ENCODE measurements at regions not wholly inside any gene's neighbourhood (a gene's known extent, or its start where the extent isn't known, plus 50 kb on each side); places are given as distances from the start of the nearest gene placed in this dataset.

- no peak overlapping the region for H2BK12ac ChIP-seq (ENCODE audit: insufficient read length, low read depth, low read length)
- H3K9me3 Mint-ChIP-seq: peaks cover 0 to 4% of the 10 kb centered on the region in 2 experiments; a peak in 1 of 5 replicates
- peaks cover 0 to 5% (median 0%) of the 10 kb centered on the region in 3 experiments; a peak in 3 of 7 replicates for H3K36me3 Mint-ChIP-seq (ENCODE audit: insufficient read depth in 1 of 3, low read depth in 3 of 3)
These were observed 1392.5 kb downstream of the AACS start for GRCh38 chr12:126457776-126458175.

More at GRCh38 chr12:126457776-126458175, 1392.5 kb downstream of the AACS start:
- Histone ChIP-seq H2AK5ac (ENCODE audit: insufficient read length, low read length) (no peak overlapping the region), H2BK15ac (ENCODE audit: low read depth, low read length) (no peak overlapping the region), H3K27ac (ENCODE audit: insufficient read length, low read depth, low read length) (no peak overlapping the region), H3K18ac (ENCODE audit: insufficient read length, low read depth, low read length) (no peak overlapping the region), H3K79me2 (ENCODE audit: insufficient read depth, low read length) (no peaks in the 10 kb centered on the region), H3K27me3 (ENCODE audit: insufficient read depth, low read length) (no peaks in the 10 kb centered on the region), H2BK120ac (ENCODE audit: low read depth, low read length, poor library complexity, severe bottlenecking) (no peak overlapping the region), H3K14ac (ENCODE audit: insufficient read depth, low read length) (no peak overlapping the region), H3K23ac (ENCODE audit: insufficient read length, low read depth, low read length) (no peak overlapping the region), H2BK20ac (ENCODE audit: low read depth, low read length, poor library complexity, severe bottlenecking) (no peak overlapping the region), H4K20me1 (ENCODE audit: control insufficient read depth, insufficient read depth, insufficient read length) (no peaks in the 10 kb centered on the region), H3K79me1 (ENCODE audit: insufficient read depth, low read depth, low read length, poor library complexity, severe bottlenecking) (no peaks in the 10 kb centered on the region), H4K5ac (ENCODE audit: insufficient read length, low read depth, low read length) (no peak overlapping the region), H3K23me2 (ENCODE audit: insufficient read length, low read depth, low read length, poor library complexity, severe bottlenecking) (no peaks in the 10 kb centered on the region), H3K4ac (ENCODE audit: low read depth, low read length) (no peak overlapping the region), H3K9ac (ENCODE audit: extremely low read depth, insufficient read length, low read length) (no peak overlapping the region), H3K56ac (ENCODE audit: insufficient read length, low read depth, low read length) (no peak overlapping the region), H4K8ac (replicated peaks; ENCODE audit: insufficient read length, low read depth, low read length) (no peak overlapping the region), H3K4me2 (ENCODE audit: insufficient read depth, insufficient read length, low read length) (no peak overlapping the region), H2AFZ (ENCODE audit: low read length) (no peak overlapping the region), H3T11ph (ENCODE audit: low read length) (no peak overlapping the region), H3K9me3 (ENCODE audit: control insufficient read depth, low read depth, low read length) (no peaks in the 10 kb centered on the region), H3K4me1 (ENCODE audit: insufficient read depth, low read length) (no peaks in the 10 kb centered on the region; the same call in 1 of the 2 replicates), H2BK5ac (ENCODE audit: insufficient read length, low read length) (no peak overlapping the region), H4K91ac (ENCODE audit: insufficient read length, low read depth, low read length) (no peak overlapping the region)
- DNase-seq: no peak
- TF ChIP-seq, protein P1, sequence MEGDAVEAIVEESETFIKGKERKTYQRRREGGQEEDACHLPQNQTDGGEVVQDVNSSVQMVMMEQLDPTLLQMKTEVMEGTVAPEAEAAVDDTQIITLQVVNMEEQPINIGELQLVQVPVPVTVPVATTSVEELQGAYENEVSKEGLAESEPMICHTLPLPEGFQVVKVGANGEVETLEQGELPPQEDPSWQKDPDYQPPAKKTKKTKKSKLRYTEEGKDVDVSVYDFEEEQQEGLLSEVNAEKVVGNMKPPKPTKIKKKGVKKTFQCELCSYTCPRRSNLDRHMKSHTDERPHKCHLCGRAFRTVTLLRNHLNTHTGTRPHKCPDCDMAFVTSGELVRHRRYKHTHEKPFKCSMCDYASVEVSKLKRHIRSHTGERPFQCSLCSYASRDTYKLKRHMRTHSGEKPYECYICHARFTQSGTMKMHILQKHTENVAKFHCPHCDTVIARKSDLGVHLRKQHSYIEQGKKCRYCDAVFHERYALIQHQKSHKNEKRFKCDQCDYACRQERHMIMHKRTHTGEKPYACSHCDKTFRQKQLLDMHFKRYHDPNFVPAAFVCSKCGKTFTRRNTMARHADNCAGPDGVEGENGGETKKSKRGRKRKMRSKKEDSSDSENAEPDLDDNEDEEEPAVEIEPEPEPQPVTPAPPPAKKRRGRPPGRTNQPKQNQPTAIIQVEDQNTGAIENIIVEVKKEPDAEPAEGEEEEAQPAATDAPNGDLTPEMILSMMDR (conservative IDR thresholded peaks at IDR 0.05): no peak
- Mint-ChIP-seq H3K4me1 (peaks cover 20 to 24% of the 10 kb centered on the region in 2 experiments), H3K27ac (no peak overlapping the region), H3K27me3 (ENCODE audit: low read depth) (peaks cover 2% of the 10 kb centered on the region; the same call in 1 of the 2 replicates), H3K4me3 (no peak overlapping the region)
- WGBS (ENCODE audit: extremely low coverage, insufficient read length, low lambda C conversion rate): no CpG with 5 or more reads among the region's 13 CpGs

Measured in H9 (cell line).